Kidney capillary endothelial cell (primary cell): ENCODE measurements at regions not wholly inside any gene's neighbourhood (a gene's known extent, or its start where the extent isn't known, plus 50 kb on each side); places are given as distances from the start of the nearest gene placed in this dataset.
A peak's percentile ranks its signal among the peaks of the same experiment; 100 is the strongest.
"Not testable (repeated sequence)": the region's sequence is repeated elsewhere in the genome, so short reads cannot be mapped to it uniquely, and the experiment has no call there.

Source experiments
- DNase-seq: peaks from one replicate; pipeline ENCODE4 v3.0.0-alpha.2; 2018; ENCODE audit warnings: low spot score

DNA sequence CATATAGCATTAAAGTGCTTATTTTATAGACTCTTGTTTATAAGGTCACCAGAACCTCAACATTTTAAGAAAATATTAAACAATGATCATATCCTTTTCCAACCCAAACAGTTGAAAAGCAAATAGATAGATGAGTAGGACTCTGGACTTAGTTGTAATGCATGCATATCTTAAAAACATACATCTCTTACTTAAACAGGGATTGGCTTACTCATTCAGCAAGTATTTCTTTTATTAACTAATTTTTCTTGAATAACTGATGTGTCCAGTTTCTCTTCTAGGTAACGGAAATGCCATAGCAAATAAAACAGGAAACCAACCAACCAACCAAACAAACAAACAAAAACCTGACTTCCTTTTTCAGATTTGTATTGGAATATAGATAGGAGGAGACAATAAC, 70.9 kb upstream of the NBPF4 start:
- DNase-seq: peak; percentile 49

DNA sequence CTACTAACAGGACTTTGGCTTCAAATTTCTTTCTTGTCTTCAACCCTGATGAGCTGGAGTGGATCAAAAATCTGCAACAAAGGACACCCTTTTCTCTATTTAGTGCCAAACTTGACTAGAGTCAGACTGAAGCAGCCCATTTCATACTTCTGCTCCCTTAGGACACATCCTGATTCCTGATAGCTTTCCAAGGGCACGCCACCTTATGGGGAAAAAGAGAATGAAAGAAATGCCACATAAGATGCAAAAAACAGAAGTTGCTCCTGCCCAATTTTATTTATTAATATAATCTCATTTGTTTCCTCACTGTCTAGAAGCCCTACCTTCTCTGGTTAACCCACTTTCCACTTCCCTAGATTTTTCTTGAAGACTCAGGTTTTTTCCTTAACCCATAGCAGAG, 72.7 kb upstream of the NBPF4 start:
- no peak for DNase-seq

GRCh38 chr1:108320849-108321248, 77.0 kb upstream of the NBPF4 start:
- DNase-seq: no peak

DNA sequence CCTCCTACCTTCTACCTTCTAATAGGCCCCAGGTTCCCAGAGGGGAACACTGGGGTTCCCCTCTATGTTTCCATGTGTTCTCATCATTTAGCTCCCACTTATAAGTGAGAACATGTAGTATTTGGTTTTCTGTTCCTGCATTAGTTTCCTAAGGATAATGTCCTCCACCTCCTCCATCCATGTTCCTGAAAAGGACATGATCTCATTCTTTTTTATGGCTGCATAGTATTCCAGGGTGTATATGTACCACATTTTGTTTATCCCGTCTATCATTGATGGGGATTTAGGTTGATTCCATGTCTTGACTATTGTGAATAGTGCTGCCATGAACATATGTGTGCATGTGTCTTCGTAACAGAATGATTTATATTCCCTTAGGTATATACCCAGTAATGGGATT, 81.5 kb upstream of the NBPF4 start:
- DNase-seq: not testable (repeated sequence)

DNA sequence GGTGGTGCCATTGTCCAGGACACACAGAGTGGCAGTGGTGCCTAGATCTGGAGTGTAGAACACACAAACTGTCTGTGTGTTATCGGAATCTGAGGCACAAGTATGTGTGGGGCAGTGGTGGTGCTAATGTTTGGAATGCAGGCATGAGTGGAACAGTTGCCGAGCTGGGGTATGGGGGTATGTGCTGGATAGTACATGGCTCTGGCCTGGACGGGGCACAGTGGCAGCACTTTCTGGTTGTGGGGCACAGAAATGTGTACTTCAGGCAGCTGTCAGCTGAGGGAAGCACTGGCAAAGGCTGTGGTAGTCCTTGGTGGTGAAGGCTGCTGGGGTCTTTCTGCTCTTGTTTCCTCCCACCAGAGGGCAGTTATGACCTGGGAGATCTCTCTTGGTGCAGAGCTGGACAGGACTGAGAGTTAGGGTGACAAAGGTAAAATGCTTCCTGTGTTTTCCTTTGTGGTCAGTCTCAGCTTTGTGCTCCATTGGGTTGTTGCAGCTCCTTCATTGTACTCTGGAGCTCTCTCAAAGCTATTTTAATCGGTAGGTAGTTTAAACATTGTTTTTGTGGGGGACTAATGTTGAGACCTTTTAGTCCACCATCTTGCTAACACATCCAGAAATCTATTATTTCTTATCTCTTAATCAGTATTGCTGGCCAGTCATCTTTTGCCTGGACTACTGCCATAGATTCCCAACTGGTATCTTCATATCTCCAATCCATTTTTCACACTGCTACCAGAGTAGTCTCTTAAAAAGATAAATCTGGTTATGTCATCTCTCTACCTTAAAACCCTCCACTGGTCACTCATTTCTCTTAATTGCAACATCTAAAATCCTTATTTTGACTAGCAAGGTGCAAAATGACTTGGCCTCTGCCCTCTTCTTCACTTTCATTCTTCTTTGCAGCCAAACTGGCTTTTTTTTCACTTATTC, 83.9 kb upstream of the NBPF4 start:
- DNase-seq: peak; percentile 12

GRCh38 chr1:108345776-108346531, 102.1 kb upstream of the NBPF4 start:
- no peak for DNase-seq

- no peak for DNase-seq
Observed at GRCh38 chr1:108357802-108358201, 92.3 kb upstream of the NBPF6 start.

DNA sequence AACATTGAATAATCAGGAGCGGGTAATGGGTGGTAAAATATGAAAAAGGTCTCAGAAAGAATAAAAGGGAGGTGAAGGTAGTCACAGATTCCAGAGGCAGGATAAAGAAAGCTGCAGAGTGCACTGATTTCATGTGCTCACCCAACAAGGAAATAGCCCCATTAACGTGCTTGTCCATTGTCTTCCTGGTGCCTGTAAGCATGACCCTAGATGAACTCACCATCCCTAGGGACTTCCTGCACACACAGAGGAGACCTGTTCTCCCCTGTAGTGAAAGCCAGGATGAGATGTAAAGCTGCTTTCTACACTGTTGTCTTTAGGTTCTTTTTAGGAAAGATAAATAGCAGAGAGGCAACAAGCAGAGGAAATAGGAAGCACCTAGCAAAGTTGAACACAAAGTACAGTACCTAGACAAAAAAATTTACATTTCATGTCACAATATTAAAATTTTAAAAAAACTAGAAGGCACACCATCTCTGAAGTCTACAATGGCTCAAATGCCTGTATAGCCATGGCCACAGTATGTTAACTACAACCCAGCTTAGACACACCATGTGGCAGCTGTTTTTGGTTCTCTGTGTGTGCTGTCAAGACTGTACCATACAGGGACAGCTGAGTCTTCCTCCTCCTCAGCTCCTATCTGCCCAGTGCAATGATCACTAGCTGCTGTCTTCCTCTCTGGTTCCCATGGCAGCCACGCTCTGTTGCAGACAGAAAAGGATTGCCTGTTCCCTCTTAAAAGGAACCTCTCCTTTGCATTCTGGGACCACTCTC, 69.9 kb upstream of the NBPF6 start:
- DNase-seq: not testable (repeated sequence)
